WTC11 (cell line): ENCODE measurements at regions not wholly inside any gene's neighbourhood (a gene's known extent, or its start where the extent isn't known, plus 50 kb on each side); places are given as distances from the start of the nearest gene placed in this dataset.

Source experiments
- ATAC-seq: fragments of 200-7000 bp; cut with Tn5 transposase; 2 replicates; pipeline ENCODE4 v1.10.0; 2021; ENCODE audit warnings: mild to moderate bottlenecking, moderate library complexity
- CTCF ChIA-PET: fragments of 300-600 bp; sonication (Branson Sonifier 250); formaldehyde crosslinking; loops from one replicate; lab custom pipeline; 2021; ENCODE audit warnings: antibody characterized with exemption; lab: Charles Lee
- POLR2A ChIA-PET: fragments of 350-600 bp; sonication (Branson Sonifier 250); formaldehyde crosslinking; loops from one replicate; lab custom pipeline; 2021; ENCODE audit warnings: antibody characterized with exemption; lab: Charles Lee
- DNase-seq: peaks from one replicate; pipeline ENCODE4 v3.0.0; 2021; ENCODE audit warnings: low spot score
- H3K27ac Mint-ChIP-seq: 2 replicates; pipeline ENCODE4 v1.8.0; 2021; ENCODE audit warnings: mixed read lengths
- H3K27me3 Mint-ChIP-seq: 2 replicates; pipeline ENCODE4 v1.8.0; 2021; ENCODE audit warnings: low read depth, mild to moderate bottlenecking, moderate library complexity, mixed read lengths
- H3K36me3 Mint-ChIP-seq: 2 replicates; pipeline ENCODE4 v1.8.0; 2021; ENCODE audit warnings: mixed read lengths
- H3K4me1 Mint-ChIP-seq: 2 replicates; pipeline ENCODE4 v1.8.0; 2022; ENCODE audit warnings: mixed read lengths
- H3K4me3 Mint-ChIP-seq: 2 replicates; pipeline ENCODE4 v1.8.0; 2021; ENCODE audit warnings: mild to moderate bottlenecking, moderate library complexity, mixed read lengths
- H3K9me3 Mint-ChIP-seq: 2 replicates; pipeline ENCODE4 v1.8.0; 2021; ENCODE audit warnings: mixed read lengths
- ARID4B ChIP-seq: sonication (generic); formaldehyde crosslinking; IDR thresholded peaks from 2 replicates; pipeline ENCODE4 v1.8.0; 2023; ENCODE audit warnings: missing genetic modification reagents, mild to moderate bottlenecking, borderline replicate concordance
- ATF1 ChIP-seq: sonication (generic); formaldehyde crosslinking; IDR thresholded peaks from 2 replicates; pipeline ENCODE4 v1.8.1; 2023; ENCODE audit warnings: mild to moderate bottlenecking, moderate library complexity, missing genetic modification reagents
- ATF2 ChIP-seq: sonication (generic); formaldehyde crosslinking; IDR thresholded peaks from 2 replicates; pipeline ENCODE4 v1.8.1; 2022; ENCODE audit warnings: low read depth, missing genetic modification reagents, borderline replicate concordance
- ATF6 ChIP-seq: sonication (generic); formaldehyde crosslinking; IDR thresholded peaks from 2 replicates; pipeline ENCODE4 v1.8.1; 2023; ENCODE audit warnings: mild to moderate bottlenecking, missing genetic modification reagents
- CREB1 ChIP-seq: sonication (generic); formaldehyde crosslinking; IDR thresholded peaks from 2 replicates; pipeline ENCODE4 v1.8.0; 2023; ENCODE audit warnings: mild to moderate bottlenecking, missing genetic modification reagents
- CTCF ChIP-seq: fragments of 200-600 bp; IDR thresholded peaks from 2 replicates; pipeline ENCODE4 v1.8.0; 2022; ENCODE audit warnings: antibody characterized with exemption
- E2F5 ChIP-seq: sonication (generic); formaldehyde crosslinking; IDR thresholded peaks from 2 replicates; pipeline ENCODE4 v1.8.1; 2022; ENCODE audit warnings: mild to moderate bottlenecking, moderate library complexity, missing genetic modification reagents
- ELF4 ChIP-seq: sonication (generic); formaldehyde crosslinking; IDR thresholded peaks from 2 replicates; pipeline ENCODE4 v1.8.1; 2022; ENCODE audit warnings: low read depth, mild to moderate bottlenecking, moderate library complexity, missing genetic modification reagents
- GRHL2 ChIP-seq: fragments of 250-450 bp; sonication (Bioruptor Pico); IDR thresholded peaks from 2 replicates; pipeline ENCODE4 v1.8.0; 2022; ENCODE audit warnings: mild to moderate bottlenecking, moderate library complexity; ENCODE audit not compliant: insufficient replicate concordance, severe bottlenecking
- KAT7 ChIP-seq: sonication (generic); formaldehyde crosslinking; IDR thresholded peaks from 2 replicates; pipeline ENCODE4 v1.8.1; 2023; ENCODE audit warnings: missing genetic modification reagents, mild to moderate bottlenecking, borderline replicate concordance
- MYBL2 ChIP-seq: sonication (generic); formaldehyde crosslinking; IDR thresholded peaks from 2 replicates; pipeline ENCODE4 v1.8.1; 2023; ENCODE audit warnings: mild to moderate bottlenecking, moderate library complexity, missing genetic modification reagents
- NFATC4 ChIP-seq: fragments of 250-450 bp; sonication (Bioruptor Pico); IDR thresholded peaks from 2 replicates; pipeline ENCODE4 v1.9.0; 2021; ENCODE audit warnings: mild to moderate bottlenecking
- SP1 ChIP-seq: sonication (generic); formaldehyde crosslinking; conservative IDR thresholded peaks from 2 replicates; pipeline ENCODE4 v1.8.1; 2022; ENCODE audit warnings: missing genetic modification reagents
- TCF7 ChIP-seq: sonication (generic); formaldehyde crosslinking; IDR thresholded peaks from 2 replicates; pipeline ENCODE4 v1.8.0; 2022; ENCODE audit warnings: mild to moderate bottlenecking, low read depth, missing genetic modification reagents, moderate library complexity
- USF1 ChIP-seq: sonication (generic); formaldehyde crosslinking; IDR thresholded peaks from 2 replicates; pipeline ENCODE4 v1.8.0; 2022; ENCODE audit warnings: mild to moderate bottlenecking, missing genetic modification reagents
- ZBTB43 ChIP-seq: sonication (generic); formaldehyde crosslinking; IDR thresholded peaks from 2 replicates; pipeline ENCODE4 v1.8.1; 2023; ENCODE audit warnings: mild to moderate bottlenecking, missing genetic modification reagents
- ZNF138 ChIP-seq: sonication (generic); formaldehyde crosslinking; conservative IDR thresholded peaks from 2 replicates; pipeline ENCODE4 v1.8.1; 2022; ENCODE audit warnings: mild to moderate bottlenecking, moderate library complexity, missing genetic modification reagents
- ZNF263 ChIP-seq: sonication (generic); formaldehyde crosslinking; IDR thresholded peaks from 2 replicates; pipeline ENCODE4 v1.8.1; 2022; ENCODE audit warnings: low read depth, mild to moderate bottlenecking, moderate library complexity, missing genetic modification reagents
- ZNF396 ChIP-seq: fragments of 250-450 bp; sonication (Bioruptor Pico); IDR thresholded peaks from 2 replicates; pipeline ENCODE4 v1.8.0; 2021; ENCODE audit warnings: mild to moderate bottlenecking, moderate library complexity, borderline replicate concordance
- ZSCAN18 ChIP-seq: fragments of 250-450 bp; sonication (Bioruptor Pico); IDR thresholded peaks from 2 replicates; pipeline ENCODE4 v2.1.2; 2022; ENCODE audit warnings: mild to moderate bottlenecking, moderate library complexity

GRCh38 chr3:170679190-170679589 is 93.3 kb upstream of the SLC7A14 start (continued):
- no peak for TF ChIP-seq ZNF396
- TF ChIP-seq ZBTB43 (CRISPR knock-in tag) = no peak
- TF ChIP-seq USF1 (CRISPR knock-in tag) = no peak
- TF ChIP-seq SP1 (CRISPR knock-in tag) = no peak

GRCh38 chr3:170670504-170670903 is 84.6 kb upstream of the SLC7A14 start:
- ATAC-seq (no peak), DNase-seq (no peak)
- ChIA-PET CTCF (no interaction called here), POLR2A (no interaction called here)
- H3K9me3 Mint-ChIP-seq = peaks cover 35% of the 10 kb centered on the region
- H3K4me1 Mint-ChIP-seq = no peaks in the 10 kb centered on the region
- H3K27ac Mint-ChIP-seq = no peak overlapping the region
- TF ChIP-seq ARID4B (CRISPR knock-in tag) = no peak
- TF ChIP-seq ATF2 (CRISPR knock-in tag) = no peak
- no peak for TF ChIP-seq TCF7
- TF ChIP-seq CTCF = no peak
- no peak for TF ChIP-seq ATF1 (CRISPR knock-in tag)
- TF ChIP-seq NFATC4 (CRISPR knock-in tag) = no peak
- TF ChIP-seq GRHL2 (CRISPR knock-in tag) = no peak
- TF ChIP-seq KAT7 (CRISPR knock-in tag) = no peak
- TF ChIP-seq ATF6 (CRISPR knock-in tag) = no peak
- TF ChIP-seq E2F5 = no peak
- TF ChIP-seq ZNF138 (CRISPR knock-in tag) = no peak
- no peak for TF ChIP-seq MYBL2 (CRISPR knock-in tag)
- no peak for TF ChIP-seq CREB1 (CRISPR knock-in tag)
- TF ChIP-seq ELF4 (CRISPR knock-in tag) = no peak
- TF ChIP-seq ZSCAN18 (CRISPR knock-in tag) = no peak
- TF ChIP-seq ZBTB43 (CRISPR knock-in tag) = no peak
- no peak for TF ChIP-seq ZNF263 (CRISPR knock-in tag)
- TF ChIP-seq, all 79 proteins: peak for 0
- peaks cover 23% of the 10 kb centered on the region for H3K36me3 Mint-ChIP-seq
- peaks cover 10% of the 10 kb centered on the region for H3K27me3 Mint-ChIP-seq
- no peak overlapping the region for H3K4me3 Mint-ChIP-seq
